ENCODE measurements at regions not wholly inside any gene's neighbourhood (a gene's known extent, or its start where the extent isn't known, plus 50 kb on each side); places are given as distances from the start of the nearest gene placed in this dataset.
"Not testable (repeated sequence)": the region's sequence is repeated elsewhere in the genome, so short reads cannot be mapped to it uniquely, and the experiment has no call there.

- no peaks in the 10 kb centered on the region for H3K36me3 Mint-ChIP-seq (ENCODE audit: low read depth, unreplicated experiment)
- no peak overlapping the region for H3K27ac Mint-ChIP-seq (ENCODE audit: unreplicated experiment)
- DNase-seq (ENCODE audit: low spot score) = no peak
- no peaks in the 10 kb centered on the region for H3K4me1 Mint-ChIP-seq (ENCODE audit: unreplicated experiment)
- no peak overlapping the region for H3K4me3 Mint-ChIP-seq (ENCODE audit: unreplicated experiment)
- H3K9me3 Mint-ChIP-seq (ENCODE audit: unreplicated experiment) = no peaks in the 10 kb centered on the region
- H3K27me3 Mint-ChIP-seq (ENCODE audit: unreplicated experiment) = peaks cover 3% of the 10 kb centered on the region
- no peak for TF ChIP-seq CTCF (IDR thresholded peaks at IDR 0.05; ENCODE audit: unreplicated experiment)
These were observed 201.7 kb upstream of the AFF2 start for GRCh38 chrX:148298737-148299136.

GRCh38 chrX:148305214-148305613 is 195.2 kb upstream of the AFF2 start:
- H3K4me1 Mint-ChIP-seq (ENCODE audit: unreplicated experiment); H3K9me3 Mint-ChIP-seq (ENCODE audit: unreplicated experiment); DNase-seq (ENCODE audit: low spot score); H3K27ac Mint-ChIP-seq (ENCODE audit: unreplicated experiment); H3K4me3 Mint-ChIP-seq (ENCODE audit: unreplicated experiment); H3K36me3 Mint-ChIP-seq (ENCODE audit: low read depth, unreplicated experiment); H3K27me3 Mint-ChIP-seq (ENCODE audit: unreplicated experiment): not testable (repeated sequence)

DNA sequence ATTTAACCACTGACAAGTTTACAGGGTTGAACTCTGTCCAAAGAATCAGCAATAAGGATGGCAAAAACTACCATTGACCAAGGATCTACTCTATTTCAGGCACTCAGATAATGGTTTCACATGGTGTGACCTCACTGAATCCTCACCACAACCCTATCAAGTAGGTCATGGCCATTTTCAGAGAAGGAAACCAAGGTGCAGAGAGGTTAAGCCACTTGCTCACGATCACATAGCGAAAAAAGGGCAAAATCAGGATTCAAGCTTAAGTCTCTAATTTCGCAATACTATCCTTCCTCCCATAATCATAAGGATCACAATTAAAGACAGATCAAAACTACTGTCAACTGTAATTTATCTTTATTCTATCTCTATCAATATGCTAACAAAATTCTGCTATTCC is 191.0 kb upstream of the AFF2 start:
- no peak for DNase-seq (ENCODE audit: low spot score)
- H3K36me3 Mint-ChIP-seq (ENCODE audit: low read depth, unreplicated experiment) = no peaks in the 10 kb centered on the region
- no peak for TF ChIP-seq CTCF (IDR thresholded peaks at IDR 0.05; ENCODE audit: unreplicated experiment)
- no peaks in the 10 kb centered on the region for H3K9me3 Mint-ChIP-seq (ENCODE audit: unreplicated experiment)
- H3K4me3 Mint-ChIP-seq (ENCODE audit: unreplicated experiment) = no peak overlapping the region
- no peaks in the 10 kb centered on the region for H3K27me3 Mint-ChIP-seq (ENCODE audit: unreplicated experiment)
- no peak overlapping the region for H3K27ac Mint-ChIP-seq (ENCODE audit: unreplicated experiment)
- peaks cover 3% of the 10 kb centered on the region for H3K4me1 Mint-ChIP-seq (ENCODE audit: unreplicated experiment)

DNA sequence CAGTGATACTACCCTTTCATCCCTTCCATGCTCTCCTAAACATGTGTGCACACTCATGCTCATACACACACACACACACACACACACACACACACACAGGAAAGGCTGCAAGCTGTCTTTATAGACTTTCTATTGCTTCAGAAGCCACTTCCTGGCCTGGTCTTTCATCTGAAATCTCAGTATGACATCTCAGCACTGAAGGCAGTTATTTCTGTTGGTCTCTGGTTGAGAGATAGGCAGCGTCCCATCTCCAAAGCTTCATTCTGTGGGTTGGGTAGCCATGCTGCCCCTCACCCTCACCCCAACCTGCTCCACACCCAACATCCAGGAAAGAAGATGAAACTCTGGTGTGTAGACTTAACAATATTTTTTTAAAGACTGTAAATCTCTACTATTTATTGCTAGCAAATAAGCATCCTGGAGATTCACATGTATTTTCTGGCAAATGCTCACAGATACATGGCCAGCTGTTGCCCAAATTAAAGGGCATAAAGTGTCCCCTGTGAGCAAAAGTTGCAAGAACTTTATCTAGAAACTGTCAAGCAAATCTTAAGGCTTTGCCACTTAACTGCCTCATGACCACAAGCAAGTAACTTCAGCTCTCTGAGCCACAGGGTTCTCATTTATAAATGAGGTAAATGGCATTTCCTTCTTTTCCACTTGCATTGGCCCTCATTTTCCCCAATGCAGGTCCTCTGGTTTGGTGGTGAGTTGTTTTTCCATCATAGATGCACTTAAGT is 189.8 kb upstream of the AFF2 start:
- Mint-ChIP-seq H3K27me3 (ENCODE audit: unreplicated experiment) (no peaks in the 10 kb centered on the region), H3K4me1 (ENCODE audit: unreplicated experiment) (peaks cover 3% of the 10 kb centered on the region), H3K36me3 (ENCODE audit: low read depth, unreplicated experiment) (no peaks in the 10 kb centered on the region), H3K27ac (ENCODE audit: unreplicated experiment) (no peak overlapping the region), H3K4me3 (ENCODE audit: unreplicated experiment) (no peak overlapping the region), H3K9me3 (ENCODE audit: unreplicated experiment) (no peaks in the 10 kb centered on the region)
- no peak for DNase-seq (ENCODE audit: low spot score)
- no peak for TF ChIP-seq CTCF (IDR thresholded peaks at IDR 0.05; ENCODE audit: unreplicated experiment)

DNA sequence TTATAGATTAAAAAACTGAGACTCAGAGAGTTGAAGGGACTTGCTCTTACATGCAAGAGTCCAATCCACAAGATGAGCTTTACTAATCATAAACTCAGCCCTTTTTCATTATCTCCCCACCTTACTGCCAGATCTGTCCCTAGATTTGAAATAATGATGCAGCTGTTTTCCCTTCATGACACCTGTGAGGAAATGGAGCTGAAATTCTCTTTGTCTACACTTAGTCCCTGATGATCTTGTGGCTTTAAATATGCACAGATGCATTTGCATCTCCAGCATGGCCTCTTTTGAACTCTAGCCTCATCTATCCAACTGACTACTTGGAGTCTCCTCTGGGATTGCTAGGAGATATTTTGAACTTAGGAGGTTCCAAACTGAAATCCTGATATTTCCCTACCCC is 188.9 kb upstream of the AFF2 start:
- no peak overlapping the region for H3K27ac Mint-ChIP-seq (ENCODE audit: unreplicated experiment)
- peaks cover 5% of the 10 kb centered on the region for H3K4me1 Mint-ChIP-seq (ENCODE audit: unreplicated experiment)
- no peak for TF ChIP-seq CTCF (IDR thresholded peaks at IDR 0.05; ENCODE audit: unreplicated experiment)
- H3K4me3 Mint-ChIP-seq (ENCODE audit: unreplicated experiment) = no peak overlapping the region
- DNase-seq (ENCODE audit: low spot score) = no peak
- no peaks in the 10 kb centered on the region for H3K36me3 Mint-ChIP-seq (ENCODE audit: low read depth, unreplicated experiment)
- no peaks in the 10 kb centered on the region for H3K27me3 Mint-ChIP-seq (ENCODE audit: unreplicated experiment)
- H3K9me3 Mint-ChIP-seq (ENCODE audit: unreplicated experiment) = no peaks in the 10 kb centered on the region
